AG20443 (cell line): ENCODE measurements at regions not wholly inside any gene's neighbourhood (a gene's known extent, or its start where the extent isn't known, plus 50 kb on each side); places are given as distances from the start of the nearest gene placed in this dataset.

ENCODE experiments used
- DNase-seq: peaks from one replicate; pipeline ENCODE4 v3.0.0; 2012; ENCODE audit warnings: low spot score, mixed read lengths

DNA sequence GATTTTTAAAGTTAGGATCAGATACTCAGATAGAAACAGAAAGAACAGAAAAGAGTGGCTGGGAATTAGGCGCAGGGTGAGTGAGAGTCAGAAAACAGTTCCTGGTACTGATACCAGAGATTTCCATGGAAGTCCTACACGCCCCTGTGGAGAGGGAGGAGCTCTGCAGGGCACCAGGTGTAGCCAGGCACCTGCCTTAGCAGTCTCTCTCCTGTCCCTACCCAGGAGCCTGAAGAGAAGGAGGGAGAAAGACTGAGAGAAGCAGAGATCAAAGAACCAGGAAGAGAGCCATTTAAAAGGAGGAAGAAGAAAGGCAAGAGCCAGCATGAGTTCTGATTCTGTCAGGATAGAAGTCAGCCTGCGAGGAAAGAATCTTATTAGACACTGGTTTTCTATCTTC, 65.0 kb downstream of the CBLN1 start:
- DNase-seq = no peak

DNA sequence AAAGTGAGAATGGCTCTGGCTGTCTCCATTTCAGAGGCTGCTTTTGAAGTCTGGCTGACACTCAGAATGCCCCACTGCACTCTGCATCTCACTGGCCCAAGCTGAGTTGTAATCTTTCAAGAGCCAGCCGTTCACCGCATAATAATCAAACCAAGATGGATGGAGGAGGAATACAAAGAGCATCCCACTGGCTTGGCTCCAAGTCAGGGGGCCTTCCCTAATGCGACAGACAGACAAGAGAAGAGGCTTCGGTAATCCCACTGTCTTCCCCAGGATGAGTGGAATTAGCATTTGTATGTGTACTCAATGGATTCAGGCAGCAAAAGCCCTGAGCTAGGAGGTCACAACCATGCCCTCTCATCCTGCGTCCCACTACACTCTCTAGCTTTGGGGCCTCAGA, 68.0 kb downstream of the CBLN1 start:
- no peak for DNase-seq

DNA sequence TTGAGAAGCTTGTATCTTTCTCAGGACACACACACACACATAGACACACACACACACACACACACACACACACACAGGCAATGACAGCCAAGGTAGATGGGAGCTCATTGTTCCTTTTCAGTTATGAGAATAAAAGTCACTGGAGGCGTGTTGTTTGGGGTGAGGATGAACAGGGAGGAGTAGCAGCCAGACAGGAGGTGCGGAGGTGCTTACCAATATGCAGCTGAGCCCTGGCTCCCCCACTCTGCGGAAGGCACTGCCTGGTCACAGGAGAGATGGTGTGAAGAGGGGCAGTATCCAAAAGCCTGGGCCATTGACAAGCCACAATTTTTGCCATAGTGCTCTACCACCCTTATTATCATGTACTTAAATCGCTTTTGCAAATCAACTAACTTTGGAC, 77.4 kb downstream of the CBLN1 start:
- no peak for DNase-seq

DNA sequence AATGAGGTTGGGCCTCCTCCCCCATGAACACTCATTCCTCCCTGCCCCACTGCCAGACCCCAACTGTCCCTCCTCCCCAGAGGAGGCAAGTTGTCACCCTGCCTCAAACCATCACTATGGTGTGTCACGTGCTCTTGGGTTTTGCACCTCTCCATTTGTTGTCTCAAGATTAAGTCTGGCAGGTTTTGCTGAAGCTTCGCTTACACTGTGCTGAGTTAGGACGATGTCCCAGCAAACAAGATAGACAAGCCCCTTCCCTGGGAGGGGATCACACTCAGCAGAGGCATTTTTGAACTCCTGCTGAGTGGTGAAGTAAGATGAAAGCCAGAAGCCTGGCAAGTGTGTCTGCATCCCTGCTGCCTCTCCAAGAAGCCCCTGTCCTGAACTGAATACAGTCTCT, 78.3 kb downstream of the CBLN1 start:
- DNase-seq = no peak

DNA sequence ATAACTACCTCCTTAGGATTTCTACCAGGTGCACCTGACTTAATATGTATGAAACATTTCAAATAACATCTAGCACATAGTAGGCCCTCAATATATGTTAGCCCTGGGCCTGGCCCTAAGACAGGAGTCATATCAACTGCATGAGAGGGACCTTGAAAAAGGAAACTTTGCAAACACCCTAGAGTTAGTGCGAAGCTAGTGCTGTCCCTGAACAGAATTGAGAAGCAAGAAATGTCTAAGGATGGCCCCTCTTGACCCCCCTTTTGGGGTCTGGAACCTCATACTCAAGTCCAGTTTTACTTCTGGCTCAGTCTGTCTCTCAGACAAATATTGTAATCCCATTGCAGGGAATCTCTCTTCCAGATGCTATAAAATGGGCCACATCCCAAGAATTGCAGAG, 80.5 kb downstream of the CBLN1 start:
- no peak for DNase-seq

DNA sequence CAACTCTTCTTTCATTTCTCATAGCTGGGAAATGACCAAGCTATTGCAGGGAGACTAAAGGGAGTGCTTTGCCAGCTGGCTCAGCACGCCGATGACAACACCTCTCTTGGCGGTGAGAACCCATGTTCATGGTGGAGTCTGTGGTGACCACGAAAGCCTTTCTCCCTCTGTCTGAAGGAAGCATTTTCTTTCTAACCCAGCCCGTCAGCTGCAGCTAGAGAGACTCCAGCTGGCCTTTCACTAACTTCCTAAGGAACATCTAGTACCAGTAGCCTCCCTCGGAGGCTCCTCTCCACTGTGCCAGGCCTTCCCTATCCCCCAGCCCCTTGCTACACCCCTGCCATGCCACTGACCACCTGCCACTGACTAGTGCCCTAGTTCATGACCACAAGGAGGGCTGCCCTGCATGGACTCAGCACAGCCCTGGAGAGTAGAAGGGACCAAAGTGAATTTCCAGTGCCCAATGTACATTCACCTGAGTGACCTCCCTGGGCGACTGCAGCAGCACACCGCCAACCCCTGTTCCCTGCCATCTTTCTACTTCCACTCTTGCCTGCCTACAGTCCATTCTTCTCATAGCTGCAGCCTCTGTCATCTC, 81.3 kb downstream of the CBLN1 start:
- no peak for DNase-seq

DNA sequence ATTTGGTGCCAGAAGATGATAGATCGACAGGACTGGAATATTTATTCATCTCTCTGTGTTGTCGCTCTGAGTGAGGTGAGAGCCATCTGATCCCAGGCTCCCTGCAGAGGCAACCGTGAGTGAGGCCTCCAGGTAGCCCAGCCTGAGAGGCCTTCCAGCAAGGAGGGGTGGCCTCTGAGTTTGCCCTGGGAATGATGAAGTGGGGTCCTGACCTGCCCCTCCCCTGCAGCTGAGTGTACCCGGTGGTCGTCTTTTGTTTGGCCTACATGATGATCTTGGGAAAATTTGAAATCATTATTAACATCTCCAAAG, 86.4 kb downstream of the CBLN1 start:
- DNase-seq = no peak

DNA sequence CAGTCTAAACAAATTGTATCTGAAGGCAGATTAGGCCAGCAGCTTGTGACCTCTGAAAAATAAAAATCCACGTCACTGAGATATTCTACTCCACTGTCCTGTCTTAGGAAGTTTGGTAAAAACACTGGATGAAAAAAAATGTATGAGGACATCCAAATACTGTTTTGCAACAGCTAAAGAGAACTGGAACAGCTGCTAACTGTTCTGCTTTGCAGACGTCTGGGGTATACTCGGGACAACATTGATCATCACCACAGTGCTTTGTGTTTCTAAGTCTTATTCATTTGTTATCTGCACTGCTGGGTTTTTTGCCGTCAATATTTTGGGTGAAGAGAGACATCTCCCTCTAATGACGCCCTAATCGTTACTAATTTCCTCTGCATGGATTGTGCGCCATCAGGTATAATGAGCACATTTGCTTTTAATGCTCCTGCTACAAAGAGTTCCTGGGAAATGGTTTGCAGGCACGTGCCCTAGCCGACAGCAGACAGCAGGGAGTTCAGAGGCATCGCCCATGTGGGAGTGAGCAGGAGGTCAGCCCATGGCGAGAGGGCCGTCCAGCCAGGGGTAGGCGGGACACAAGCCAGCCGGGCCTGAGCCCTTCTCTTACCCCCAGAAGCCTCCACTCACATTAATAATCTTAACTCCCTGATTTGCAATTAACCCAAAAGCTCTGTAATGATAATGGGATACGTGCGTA, 87.0 kb downstream of the CBLN1 start:
- no peak for DNase-seq

DNA sequence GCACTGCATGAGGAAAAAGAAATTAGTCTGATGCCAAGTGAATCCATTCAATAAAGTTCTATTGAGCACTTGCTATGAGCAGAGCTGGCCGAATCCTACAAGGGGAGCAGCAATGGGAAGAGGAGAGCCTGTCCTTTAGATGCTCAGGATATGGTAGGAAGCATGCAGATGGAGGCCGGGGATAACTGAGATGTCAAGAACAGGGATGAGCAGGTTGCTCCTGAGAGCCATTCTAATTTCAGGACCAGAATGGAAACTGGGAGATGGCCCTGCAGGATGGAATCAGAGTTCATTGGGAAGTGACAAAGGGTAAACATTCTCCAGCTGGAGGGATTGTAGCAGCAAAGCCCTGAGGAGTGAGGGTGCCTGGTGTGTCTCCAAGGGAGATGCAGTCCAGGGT, 88.0 kb downstream of the CBLN1 start:
- DNase-seq = no peak

DNA sequence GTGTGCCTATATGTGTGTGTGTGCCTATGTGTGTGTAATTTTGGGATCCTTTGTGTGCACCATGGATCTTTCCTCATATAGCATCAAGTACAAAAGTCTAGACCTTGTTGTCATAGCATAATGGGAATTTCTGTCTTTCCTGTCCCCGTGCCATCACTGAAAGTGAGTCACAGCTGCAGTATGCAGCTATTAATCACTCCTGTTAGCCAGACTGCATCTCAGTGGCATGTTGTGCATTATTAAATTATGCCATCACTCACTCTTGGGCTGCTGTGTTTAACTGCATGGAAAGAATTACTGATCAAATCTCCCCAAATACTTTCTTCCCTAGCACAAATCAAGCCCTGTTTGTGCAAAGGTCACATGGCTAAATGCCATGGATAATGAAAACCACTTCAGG, 92.4 kb downstream of the CBLN1 start:
- no peak for DNase-seq

DNA sequence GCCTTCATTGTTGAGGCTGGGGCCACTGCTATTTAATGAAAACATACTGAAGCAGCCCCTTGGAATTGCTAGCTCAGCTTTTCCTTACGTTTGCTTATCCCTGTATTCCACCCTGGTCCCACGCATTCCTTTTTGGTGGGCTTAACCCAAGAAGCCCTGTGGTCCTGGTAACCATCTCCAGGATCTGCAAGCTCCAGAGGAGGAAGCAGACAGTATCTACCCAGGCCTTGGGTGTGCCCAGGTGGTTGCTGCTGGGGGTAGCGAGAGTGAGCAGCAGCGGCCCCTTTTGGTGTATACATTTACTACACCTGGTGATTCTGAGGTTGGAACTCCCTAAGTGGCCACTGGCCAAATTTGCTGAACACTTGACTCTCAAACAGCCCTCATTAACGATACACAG, 97.7 kb downstream of the CBLN1 start:
- DNase-seq = no peak

DNA sequence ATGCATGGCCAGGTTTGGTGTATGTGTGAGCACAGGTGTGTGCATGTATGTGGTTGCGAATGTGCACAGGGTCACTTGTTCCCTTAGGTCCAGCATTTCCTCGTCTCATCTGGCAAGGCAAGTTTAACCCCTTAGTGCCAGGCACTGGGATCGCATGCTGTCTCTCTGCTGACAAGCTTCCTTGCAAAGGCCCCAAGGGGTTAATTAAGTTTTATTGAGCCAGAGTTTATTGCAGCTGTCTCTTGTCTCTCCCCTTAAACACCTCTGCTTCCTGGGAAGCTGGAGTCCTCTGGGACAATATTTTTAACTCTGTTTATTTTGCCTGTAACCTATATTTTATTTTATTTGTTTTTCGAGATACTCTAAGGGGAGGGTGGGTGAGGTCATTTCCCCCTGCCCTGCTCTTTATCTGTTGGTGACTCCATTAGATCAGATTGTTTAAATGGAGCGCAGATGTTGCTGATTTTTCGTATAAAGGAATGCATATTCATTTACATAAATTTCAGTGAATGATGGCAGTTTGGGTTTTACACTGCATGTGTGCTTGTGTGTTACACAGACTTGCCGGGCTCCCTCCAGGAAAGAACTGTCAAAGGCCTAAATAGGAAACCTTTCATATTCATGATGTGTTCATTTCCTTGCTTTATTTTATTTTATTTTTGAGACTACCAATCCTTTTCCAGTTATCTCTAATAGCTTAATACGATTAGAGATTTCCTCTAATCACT, 99.7 kb downstream of the CBLN1 start:
- no peak for DNase-seq

DNA sequence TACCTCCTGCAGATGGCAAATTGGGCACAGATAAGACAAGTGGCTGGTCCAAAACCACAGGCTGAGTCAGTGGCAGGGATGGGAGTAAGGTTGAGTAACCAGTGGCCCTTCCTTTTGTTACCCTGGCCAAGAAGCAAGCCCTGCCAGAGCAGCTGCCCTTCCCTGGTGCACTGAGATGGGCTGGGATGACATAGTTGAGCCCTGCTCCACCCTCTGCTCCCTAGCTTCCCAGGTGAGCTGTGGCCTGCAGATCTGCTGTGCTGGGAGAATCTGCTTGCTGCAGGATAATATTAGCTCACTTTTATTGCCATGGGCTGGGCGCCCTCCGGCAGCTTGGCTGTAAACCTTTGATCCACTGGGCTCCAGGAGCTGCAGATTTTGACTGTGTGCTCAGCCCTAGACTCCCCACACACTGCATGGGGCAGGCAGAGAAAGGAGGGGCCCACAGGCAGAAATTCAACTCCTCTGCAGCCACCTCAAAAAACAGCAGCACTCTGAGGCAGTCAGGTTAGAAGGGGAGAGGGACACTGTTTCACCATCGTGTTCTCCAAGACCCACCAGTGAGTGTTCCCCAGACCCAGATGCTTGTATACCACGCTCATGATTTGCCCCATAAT, 101.8 kb downstream of the CBLN1 start:
- no peak for DNase-seq

DNA sequence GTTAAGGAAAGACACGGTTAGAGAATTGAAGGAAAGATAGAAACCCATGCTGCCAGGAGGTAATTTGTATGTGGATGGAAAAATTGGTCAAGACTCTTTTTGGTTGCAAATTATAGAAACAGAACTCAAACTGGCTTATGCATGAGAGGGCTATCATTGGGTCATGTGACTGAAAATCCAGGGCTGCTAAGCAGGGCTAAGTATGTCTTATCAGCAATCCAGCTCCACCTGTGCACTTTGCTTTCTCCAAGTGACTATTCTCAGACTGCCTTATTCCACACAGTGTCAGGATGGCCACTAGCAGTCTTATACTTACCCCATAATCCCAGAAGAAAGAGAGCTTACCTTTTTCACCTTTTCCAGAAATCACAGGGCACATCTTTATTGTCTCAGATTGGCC, 113.5 kb downstream of the CBLN1 start:
- DNase-seq = no peak

DNA sequence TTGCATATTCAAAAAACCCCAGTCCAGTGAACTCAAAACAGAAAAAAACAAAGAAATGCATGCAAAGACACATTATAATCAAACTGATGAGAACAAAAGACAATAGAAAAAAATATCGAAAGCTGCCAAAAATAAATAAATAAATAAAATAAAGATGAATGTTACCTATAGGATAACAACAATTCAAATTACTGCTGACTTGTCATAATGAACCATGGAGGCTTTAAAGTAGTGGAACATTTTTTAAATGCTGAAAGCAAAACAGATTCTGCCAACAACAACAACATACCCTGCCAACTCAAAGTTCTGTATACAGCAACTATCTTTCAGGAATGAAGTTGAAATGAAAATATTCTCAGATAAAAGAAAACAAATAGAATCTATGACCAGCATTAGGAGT, 116.6 kb downstream of the CBLN1 start:
- no peak for DNase-seq

DNA sequence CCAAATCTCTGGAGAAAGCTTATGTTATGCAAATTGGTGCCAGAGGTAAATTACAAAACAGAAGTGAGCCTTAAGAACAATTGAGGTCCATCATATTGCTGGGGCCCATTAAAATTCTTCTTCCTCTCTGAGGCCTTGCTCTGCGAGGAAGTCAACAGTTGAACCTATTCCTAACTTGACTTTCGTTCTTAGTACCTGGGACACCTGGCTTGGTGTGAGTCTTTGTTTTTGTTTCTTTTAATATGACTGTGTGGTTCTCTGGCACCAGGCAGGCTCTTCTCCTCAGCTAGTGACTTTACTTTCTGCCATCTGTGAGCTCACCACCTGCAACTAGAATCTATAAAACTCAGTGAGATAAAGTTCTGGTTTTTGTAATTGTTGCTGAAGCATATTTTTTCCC, 120.4 kb downstream of the CBLN1 start:
- no peak for DNase-seq

DNA sequence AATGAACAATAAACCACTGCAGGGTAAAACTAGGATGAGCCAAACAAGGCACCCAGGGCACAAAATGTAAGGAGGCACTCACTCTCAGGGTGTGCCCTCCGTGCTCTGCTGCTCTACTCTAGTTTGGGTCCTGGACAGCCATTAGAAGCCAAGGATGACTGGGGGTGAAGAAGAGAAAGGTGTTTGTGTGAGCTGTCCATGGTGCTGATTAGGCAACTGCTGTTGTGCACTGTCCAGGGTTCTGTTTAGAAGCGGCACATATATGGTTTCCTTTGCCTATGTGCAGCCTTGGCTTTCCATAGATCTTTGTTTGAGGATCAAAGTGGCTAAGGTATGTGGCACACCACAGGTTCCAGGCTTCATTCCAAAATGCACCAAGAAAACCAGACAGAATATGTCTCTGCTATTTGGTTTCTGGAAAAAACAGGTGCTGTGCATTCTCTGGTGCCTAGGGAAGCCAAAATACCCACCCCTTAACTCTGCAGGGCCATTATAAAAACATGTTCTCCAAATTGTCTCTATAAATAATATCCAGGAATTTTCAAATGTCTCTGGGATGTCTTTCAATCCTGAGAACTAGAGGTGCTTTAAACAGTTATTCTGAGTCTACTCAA, 123.5 kb downstream of the CBLN1 start:
- peak; percentile 12 for DNase-seq

DNA sequence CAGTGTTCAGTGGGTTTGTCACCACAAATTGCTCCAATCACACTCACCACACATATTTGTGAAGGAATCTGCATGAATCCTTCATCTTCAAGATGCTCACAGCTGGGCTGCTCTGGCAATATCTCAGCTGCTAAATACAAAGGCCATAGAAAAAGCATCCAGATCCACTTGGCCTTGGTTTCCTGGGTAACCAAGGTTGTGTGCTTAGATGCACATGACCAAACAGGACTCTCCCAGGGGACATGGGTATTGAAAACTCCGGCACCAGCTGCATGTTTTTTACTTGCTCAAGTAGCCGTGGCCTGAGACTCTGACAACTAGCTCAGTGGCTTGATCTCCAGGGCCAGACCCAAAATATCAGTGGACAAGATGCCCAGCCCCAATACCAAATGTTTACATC, 131.3 kb downstream of the CBLN1 start:
- DNase-seq = no peak

DNA sequence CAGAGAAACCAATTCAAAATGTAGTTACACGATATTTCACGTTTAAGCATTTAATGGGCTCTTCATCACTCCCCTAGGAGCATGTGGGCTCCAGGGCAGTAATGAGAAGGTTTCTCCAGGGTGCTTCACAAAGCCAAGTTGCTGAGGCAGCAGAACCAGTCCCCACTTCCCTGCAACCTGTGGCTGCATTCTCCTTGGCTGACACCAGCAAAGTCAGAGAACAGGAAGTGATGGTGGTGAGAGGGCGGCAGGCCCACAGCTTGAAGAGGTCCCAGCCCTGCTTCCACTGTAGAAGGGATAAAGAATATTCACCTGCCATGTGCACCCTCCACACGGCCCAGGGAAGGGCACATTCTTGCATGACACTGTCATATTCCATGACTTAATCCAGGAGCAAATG, 133.2 kb downstream of the CBLN1 start:
- no peak for DNase-seq

DNA sequence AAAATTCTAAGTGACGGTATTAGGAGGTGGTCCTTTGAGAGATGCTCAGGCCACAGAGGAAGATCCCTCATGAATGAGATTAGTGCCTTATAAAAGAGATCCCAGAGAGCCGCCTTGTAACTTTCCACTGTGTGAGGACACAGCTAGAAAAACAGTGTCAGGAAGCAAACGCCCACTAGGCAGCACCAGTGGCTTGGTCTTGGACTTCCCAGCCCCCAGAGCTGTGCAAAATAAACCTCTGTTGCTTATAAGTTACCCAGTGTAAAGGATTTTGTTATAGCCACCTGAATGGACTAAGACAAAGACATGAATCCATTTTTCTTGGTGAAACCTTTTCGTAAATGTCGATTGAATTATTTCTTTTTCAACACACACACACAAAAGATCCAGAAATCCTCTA, 141.0 kb downstream of the CBLN1 start:
- DNase-seq = no peak

DNA sequence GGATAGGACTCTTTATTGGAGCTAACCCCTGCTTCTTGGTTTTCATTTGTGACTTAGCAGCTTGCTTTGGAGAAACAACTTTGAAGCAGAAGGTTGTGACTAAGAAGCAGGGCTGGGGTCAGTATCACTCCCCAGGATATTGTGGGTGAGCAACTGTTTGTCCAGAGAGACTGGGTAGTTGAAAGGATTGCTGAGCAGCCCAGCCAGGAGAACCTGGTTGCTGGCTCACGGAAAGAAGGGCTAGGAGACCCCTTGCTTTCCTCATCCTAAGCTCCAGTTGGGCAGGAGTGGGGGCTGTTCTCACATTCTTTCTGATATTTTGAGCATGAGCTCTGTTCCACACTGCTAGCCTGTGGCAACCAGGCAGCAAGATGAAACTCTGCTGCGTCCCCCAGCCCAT, 151.2 kb downstream of the CBLN1 start:
- no peak for DNase-seq

DNA sequence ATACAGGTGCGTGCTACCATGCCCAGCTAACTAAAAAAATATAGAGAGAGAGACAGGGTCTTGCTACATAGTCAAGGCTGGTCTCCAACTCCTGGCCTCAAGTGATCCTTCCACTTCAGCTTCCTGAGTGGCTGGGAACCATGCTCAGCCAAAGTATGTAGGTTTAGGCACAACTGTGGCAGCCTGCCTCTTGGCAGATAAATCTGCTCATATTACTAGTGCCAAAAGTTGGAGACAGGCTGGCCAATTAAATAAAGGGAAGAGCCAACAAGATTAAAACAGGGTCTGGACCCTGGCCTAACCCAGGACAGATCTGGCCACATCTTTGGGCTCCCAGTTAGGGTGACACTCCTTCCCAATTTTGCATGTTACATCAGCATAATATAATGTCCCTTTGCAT, 151.7 kb downstream of the CBLN1 start:
- no peak for DNase-seq

DNA sequence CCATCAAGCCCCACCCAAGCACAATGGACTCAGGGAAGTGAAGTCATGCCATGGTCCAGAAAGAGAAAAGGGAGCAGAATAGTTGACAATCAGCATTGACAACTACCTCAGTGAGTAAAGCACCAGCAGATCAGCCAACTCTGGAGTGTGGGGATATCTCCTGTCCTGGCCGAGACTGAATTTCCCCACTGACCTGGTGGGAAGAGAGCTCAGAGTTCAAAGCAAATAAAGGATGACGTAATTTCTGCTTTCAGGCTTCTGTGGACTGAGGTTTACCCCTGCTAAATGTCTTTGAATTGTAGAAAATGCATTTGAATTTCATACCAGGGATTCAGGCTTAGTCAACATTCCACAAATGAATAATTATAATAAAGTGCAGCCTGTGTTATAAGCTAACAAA, 152.9 kb downstream of the CBLN1 start:
- DNase-seq = no peak
